ENCODE measurements at regions not wholly inside any gene's neighbourhood (a gene's known extent, or its start where the extent isn't known, plus 50 kb on each side); places are given as distances from the start of the nearest gene placed in this dataset.
"Not testable (repeated sequence)": the region's sequence is repeated elsewhere in the genome, so short reads cannot be mapped to it uniquely, and the experiment has no call there.

DNA sequence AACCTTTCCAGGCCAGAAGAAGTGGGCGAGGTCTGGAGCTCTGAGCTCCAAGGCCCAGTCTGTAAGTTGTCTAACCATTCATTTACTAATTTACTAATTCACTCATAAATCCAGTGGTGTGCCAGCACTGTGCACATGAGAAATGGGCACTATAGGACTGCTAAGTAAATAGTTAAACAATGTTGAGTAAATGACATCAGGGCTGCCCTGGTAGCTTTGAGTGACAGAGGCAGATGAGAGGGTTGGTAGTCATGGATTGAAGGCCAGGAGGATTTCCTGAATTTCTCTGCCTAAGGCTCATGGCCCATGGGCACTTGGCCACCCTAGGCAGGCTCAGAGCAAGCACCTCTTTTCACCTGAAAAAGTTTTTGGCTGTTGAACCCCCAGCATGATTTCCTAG, 216.9 kb upstream of the RXFP2 start:
- DNase-seq = no peak

DNA sequence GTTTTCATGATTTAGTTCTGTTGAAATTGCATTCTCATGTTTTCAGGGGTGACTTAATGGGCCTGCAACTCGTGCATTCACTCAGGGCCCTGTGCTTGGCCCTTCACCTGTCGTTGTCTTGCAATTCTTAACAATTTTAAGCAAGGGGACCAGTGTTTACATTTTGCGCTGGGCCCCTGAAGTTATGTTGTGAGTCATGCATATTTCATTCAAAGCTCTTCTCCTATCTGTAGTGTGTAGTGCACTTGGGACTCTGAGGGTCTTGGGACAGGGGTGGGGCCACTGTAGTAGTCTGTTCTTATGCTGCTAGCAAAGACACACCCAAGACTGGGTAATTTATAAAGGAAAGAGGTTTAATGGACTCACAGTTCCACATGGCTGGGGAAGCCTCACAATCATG, 211.2 kb upstream of the RXFP2 start:
- no peak for DNase-seq

DNA sequence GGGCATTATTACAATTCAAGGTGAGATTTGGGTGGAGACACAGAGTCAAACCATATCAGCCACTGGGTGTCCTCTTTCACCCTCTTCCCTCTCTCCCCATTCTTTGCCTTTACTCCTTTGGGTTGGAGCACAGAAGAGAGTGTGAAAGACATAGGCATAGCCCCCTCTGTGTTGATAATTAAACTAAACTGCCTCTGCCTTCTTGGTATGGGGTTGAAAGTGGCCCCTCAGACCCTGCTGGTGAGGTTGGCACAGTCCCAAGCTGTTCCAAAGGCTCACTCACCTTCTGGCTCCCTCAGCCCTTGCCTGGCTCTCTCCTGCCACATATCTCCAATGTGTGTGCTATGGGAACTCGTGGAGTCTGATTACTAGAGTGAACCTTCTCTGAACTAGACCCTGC, 210.6 kb upstream of the RXFP2 start:
- DNase-seq = no peak

DNA sequence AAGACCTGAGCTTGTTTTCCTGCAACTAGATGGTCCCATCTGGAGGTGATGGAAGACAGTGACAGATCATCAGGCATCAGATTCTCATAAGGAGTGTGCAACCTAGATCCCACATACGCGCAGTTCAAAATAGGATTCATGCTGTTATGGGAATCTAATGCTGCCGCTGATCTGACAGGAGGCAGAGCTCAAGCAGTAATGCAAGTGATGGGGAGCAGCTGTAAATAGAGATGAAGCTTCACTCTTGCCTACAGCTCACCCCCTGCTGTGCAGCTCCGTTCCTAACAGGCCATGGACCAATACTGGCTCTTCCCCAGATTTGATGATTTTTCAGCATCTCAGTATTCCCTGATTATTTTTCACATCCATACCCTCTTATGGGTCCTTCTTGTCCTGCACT, 208.4 kb upstream of the RXFP2 start:
- no peak for DNase-seq

DNA sequence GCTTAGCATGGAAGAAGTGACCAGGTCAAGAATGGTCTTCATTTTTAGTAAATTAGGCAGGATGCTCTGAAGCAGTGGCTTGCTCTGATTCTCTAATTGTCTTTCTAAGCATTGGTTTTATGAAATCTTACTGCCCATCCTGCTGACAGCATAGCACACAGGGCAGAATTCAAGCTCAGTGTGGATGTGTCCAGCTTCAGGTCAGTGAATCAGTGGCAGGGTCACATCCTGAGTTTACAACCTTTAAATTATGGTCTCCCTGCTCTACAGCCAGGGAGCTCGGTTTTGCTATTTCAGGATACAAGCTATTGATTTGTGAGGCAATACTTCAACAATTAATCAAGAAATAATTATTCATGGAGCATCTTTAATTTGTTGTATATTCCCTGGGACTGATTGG, 202.3 kb upstream of the RXFP2 start:
- DNase-seq = no peak

DNA sequence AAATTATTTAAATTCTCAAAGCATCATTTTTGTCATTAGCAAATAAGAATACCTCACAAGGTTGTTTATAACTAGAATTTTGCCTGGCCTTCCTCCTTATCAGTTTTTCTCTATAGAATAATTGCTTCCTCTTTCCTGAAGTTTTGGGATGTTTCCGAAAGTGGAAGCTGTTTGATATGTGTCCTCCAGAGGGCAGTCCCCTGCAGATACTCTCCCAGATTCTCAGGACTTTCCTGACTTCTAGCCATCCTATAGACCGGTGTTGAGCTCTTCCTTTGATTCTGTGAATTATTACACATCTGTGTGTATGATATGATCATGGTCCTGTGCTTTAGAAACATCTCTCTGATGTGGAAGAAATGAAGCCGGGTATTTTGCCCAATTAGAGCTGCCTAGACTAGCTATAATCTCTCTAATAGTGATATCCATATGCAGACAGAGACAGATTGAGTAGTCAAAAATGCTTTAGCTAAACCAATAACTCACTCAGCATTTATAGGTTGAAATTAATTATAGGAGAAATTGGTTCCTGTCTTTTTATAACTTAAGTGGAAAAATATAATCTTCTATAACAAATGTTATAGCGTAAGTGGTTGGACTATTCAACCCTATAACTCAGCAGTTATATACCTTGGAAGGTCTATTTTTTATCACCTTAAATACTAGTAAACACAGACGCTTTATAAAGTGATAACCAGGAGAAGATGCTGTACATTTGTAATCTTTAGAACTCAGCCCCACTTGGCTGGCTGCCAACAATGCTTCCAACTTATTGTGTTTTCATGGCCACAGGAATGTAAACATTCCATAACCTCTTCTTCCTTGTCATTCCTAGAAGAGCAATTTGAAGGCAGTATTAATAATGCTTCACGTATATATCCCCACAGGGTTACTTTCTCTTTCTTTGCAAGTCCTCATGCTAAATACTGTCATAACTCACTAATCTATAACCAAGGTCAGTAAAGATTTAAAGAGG, 201.0 kb upstream of the RXFP2 start:
- no peak for DNase-seq

DNA sequence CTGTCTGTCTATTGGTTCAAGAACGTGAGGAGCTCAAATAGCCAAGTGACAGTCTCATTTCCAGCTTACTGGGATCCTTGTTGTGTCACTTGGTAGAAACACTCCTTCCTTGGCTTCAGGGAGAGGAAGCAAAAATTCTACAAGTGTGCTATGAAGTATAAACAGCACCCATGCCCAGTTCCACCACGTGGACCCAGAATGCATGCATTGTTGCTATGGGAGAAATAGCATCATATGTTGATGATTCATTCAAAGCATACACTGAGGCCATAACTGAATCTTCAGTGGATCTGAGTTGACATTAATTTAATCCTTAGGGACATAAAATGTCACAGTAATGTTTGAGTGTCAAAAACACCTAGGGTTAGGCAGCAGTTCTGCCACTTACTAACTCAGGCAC, 199.0 kb upstream of the RXFP2 start:
- no peak for DNase-seq

DNA sequence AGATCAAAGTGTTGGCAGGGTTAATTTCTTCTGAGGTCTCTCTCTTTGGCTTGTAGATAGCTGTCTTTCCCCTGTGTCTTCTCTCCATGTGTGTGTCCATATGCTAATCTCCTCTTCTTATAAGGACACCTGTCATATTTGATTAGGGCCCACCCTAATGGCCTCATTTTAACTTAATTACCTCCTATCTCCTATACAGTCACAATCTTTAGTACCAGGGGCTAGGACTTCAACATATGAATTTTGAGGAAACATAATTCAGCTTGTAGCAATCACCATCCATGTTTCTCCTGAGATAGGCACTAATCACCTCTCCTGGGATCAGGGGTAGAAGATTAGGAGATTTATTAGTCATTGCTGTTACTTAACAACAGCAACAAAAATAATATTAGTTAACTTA, 196.1 kb upstream of the RXFP2 start:
- DNase-seq = no peak

DNA sequence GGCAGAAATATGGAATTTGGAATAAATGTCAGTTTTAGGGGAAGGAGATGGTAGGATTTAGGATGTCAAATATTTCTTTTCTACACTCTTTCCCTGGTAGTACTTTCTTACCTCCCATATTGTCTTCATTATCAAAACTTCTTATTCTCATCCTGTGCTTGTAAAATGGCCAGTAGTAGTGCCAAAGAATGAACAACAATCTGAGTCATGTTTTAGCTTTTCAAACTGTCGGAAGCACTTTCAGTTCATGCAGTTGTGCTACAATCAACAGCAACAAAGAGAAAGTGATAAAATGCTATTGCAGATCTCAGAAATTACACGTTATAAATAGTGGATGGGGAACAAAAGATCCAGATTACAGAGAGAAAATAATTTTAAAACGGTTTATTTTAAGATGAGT, 193.7 kb upstream of the RXFP2 start:
- no peak for DNase-seq

DNA sequence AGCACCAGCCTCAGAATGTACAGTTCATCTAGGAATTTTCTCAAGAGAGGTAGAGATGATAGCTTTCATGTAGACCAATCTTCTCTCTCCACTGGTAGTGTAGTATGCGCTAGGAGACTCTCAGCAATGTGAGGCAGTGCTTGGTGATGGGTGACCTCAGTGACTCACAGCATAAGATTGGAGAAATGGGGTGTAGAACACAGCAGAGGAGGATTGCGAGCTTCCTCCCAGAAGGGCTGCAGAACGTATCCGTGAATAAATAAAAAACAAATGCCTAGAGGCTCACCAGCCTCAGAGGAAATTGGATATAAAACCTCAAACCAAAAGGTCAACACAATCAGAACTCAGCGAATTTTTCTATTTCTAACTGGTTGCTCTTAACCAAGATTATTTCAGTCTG, 182.9 kb upstream of the RXFP2 start:
- DNase-seq = no peak

DNA sequence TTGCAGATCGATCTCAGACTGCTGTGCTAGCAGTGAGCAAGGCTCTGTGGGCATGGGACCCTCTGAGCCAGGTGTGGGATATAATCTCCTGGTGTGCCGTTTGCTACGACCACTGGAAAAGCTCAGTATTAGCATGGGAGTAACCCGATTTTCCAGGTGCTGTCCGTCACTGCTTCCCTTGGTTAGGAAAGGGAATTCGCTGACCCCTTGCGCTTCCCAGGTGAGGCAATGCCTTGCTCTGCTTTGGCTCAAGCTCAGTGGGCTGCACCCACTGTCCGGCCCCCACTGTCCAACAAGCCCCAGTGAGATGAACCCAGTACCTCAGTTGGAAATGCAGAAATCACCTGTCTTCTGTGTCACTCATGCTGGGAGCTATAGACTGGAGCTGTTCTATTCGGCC, 155.1 kb upstream of the RXFP2 start:
- DNase-seq = not testable (repeated sequence)

DNA sequence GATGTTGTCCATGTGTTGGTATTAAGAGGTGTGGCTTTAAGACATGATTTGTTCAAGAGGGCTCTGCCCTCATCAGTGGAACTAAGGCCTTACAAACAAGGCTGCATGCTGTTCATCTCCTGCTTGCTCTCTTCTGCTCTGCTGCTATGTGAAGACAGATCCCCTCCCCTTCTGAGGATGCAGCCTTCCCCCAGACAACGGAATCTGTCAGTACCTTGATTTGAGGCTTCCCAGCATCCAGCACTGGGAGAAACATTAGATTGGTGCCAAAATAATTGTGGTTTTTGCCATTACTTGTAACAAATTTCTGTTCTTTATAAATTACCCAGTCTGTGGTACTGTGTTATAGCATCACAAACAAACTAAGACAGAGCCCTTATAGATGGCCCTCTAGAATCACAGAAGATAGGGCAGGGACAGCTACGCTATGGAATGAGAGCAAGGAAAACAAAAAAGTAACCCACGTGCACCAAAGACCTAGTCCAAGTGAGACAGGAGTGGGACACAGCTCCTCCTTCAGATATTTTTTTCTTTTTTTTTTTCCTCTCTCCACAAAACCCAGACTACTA, 151.5 kb upstream of the RXFP2 start:
- no peak for DNase-seq

DNA sequence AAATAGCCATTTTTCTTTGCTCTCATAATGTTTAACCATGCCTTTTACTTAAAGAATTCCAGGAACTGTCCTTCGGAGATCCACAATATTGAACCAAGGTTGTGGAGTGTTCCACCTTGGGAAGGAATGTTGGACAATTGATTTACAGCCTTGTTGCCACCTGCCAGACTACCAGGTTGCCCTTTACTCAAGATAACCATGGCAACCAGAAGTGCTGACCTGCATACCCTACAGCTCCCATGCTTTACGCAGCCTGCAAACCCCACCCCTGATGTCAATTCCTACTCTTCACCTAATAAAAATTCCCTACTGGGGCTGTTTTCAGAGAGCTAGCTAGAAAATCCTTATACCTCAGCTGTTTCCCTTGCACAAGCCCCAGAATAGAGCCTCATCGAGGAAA, 151.0 kb upstream of the RXFP2 start:
- no peak for DNase-seq

DNA sequence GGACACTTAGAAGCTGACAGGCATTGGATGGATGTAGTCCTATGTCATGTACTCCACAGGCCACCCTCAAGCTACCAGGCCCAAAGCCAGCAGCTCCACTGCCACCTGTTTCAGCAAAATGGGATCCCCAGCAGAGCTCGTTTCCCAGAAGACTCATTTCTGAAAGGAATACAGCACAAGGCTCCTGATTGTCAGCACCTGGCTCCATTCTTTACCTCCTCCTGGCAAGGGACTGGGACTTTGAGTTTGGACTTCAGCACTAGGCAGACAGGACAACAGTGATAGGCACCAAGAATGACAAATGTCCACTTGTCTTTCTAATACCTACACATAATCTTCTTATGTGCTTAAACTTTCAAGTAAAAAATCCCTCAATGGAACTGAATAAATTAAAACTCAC, 150.4 kb upstream of the RXFP2 start:
- no peak for DNase-seq

DNA sequence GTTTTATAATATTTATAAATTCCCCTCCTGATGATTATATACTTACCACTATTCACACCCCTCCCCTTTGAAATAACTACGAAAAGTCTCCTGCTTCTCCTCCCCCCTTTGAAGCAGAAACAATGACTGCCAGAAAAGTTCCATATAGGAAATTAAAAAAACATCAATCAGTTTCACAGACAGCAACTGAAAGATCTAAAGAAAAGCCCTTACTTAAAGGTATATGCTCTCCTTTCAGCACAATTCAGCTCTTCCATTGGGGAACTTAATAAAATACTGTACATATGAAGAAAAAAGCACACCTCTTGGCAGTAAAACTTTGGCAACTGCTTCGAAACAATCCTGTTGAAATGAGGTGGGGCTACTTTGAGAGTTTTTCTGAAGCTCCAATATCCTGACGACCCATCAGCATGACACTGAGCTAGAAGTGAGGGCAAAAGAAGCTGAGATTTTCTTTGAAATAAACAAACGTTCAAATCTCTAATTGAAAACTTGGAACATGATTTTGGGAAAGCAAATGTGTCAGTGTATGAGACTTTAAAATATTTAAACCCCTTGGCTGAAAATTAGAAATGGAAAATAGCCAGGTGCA, 147.6 kb upstream of the RXFP2 start:
- DNase-seq = no peak

DNA sequence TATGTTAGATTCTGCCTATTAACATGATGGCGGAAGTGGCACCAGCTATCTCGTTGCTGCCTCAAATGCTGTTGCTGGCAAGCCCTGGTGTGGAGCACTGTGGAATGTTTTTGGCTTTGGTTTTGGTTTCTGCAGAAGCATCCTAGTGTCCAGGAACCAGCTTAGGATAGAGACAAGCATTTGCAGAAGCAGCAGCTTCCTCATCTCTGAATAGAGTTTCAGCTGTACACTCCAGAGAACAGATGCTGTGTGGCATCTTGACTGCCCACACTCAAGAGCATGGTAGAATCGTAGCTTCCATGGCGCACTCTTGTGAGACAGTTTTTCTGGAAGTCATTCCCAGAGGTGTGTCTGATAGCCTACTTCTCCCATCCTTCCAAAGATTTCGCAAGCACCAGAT, 145.3 kb upstream of the RXFP2 start:
- DNase-seq = no peak

DNA sequence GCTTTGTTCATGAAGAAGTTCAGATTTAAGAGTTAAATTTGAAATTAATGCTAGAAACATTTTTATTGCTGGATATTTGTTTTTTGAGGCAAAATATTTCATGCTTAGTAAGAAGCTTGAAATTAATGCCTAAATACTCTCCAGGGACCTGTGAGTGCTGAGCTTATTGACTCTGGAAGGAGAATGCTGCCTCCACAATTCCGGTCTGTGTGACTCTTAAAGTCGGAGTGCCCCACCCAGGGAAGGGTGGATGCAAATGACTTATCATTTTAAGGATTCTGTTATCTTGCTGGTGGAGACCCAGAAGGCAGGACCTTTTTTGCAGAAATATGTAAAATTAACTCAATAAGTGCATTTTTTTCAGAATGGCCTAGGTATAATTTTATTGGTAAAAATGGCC, 143.8 kb upstream of the RXFP2 start:
- no peak for DNase-seq

DNA sequence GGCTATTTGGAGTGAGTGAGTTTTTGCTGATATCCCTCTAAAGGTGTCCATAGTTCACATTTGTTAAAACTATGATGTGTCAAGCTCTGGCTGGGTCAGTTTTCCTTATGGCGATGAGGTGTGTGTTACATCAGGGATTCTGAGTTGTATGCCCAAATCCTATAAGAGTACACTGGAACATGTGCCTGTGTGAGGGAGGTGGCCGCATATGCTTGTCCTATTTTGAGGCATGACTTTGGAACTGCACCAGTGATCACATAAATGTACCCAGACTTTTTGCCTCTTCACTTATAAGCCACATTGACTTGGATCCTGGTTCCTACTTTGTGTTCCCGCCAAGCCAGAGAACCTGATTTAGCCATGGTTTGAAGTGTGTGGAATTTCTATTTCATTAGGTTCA, 140.3 kb upstream of the RXFP2 start:
- DNase-seq = no peak

DNA sequence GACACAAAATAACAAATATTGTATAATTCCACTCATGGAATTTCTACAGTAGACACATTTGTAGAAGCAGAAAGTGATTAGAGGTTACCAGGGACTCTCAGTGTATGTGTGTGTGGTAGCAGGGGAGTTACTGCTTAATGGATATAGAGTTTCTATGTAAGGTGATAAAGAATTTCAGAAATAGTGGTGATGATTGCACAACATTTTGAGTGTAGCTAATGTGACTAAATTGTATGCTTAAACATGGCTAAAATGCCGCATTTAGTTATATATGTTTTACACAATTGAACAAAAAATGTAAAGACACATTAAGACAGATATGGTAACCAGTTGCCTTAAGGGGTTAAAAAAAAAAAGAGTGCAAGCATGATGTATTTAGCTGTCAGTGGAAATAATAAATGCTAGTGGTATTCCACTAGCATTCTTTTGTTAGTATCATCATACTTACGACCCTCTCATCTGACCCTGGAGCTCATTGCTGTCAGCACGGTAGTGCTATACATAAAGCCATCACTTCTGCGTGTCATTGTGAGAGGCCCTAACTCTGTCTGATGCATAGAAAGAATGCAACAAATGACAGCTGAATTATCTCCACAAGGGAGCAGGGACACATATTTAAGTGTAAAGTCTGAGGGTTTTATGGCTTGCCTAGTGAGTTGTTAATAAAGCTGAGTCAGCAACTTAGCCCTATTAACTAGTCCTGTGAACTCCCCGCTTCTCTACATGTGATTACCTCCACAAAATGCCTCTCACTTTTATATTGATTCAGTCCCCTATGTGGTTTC, 134.1 kb upstream of the RXFP2 start:
- no peak for DNase-seq

DNA sequence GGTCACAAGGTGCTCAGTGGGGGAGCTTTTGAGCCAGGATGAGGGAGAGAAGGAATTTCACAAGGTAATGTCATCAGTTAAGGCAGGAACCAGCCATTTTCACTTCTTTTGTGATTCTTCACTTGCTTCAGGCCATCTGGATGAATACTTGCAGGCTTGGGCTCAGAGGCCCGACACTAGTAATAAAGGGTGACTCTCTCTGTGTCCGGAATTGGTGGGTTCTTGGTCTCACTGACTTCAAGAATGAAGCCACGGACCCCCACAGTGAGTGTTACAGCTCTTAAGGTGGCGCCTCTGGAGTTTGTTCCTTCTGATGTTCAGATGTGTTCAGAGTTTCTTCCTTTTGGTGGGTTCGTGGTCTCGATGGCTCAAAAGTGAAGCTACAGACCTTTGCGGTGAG, 131.8 kb upstream of the RXFP2 start:
- not testable (repeated sequence) for DNase-seq

DNA sequence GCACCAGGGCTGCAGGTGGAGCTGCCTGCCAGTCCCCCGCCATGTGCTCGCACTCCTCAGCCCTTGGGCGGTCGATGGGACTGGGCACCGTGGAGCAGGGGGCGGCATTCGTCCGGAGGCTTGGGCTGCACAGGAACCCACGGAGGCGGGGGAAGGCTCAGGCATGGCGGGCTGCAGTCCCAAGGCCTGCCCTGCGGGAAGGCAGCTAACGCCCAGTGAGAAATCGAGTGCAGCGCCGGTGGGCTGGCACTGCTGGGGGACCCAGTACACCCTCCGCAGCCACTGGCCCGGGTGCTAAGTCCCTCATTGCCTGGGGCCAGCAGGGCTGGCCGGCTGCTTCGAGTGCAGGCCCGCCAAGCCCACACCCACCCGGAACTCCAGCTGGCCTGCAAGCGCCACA, 130.5 kb upstream of the RXFP2 start:
- not testable (repeated sequence) for DNase-seq

DNA sequence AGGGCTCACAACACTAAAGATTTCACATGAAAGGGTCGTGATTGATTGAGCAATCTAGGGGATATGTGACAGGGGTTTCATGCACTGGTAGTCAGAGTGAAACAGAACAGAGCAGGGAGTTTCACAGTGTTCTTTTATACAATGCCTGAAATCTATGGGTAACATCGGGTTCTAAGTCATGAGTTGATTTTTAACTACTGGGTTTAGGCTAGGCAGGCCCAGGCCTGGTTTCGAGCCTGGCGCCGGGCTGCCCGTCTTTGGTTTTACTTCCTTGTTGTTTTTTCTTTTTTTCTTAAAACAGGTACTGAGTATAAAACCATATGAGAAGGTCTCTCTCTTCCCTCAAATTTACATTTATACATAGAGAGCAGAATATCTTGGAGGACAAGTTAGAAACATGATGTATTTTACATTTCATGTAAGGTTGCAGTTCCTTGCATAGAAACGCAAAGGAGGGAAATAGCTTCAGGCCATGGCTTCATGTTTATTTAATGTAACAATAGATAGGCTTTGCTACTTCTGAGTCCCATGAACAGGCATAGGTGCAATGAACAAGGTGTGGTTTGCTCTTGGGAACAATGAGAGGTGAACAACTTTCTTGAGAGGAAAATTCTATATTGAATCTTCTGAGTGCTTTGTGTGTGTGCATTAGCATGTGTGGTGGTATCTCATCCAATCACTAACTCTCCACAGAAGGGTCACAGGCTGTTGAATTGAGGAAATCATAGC, 128.9 kb upstream of the RXFP2 start:
- no peak for DNase-seq

DNA sequence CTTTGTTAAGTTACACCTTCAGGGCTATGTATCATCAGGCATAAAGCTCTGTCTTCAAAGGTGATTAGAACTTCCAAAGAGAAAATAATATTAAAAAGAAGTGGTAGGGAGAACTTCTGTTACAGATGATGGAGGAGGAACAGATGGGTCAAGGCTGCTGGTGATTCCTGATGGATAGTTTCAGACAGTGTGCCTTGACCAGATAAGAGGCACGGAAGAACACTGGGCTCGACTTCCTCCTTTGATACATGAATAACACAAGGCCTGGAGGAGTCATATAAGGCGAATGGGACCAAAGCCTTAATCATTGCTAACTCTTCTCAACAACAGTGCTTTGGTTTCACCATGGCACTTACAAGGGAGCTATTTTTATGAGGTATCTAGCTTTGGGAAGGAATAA, 128.1 kb upstream of the RXFP2 start:
- DNase-seq = no peak
